Endothelial cell of umbilical vein (primary cell): ENCODE measurements at regions not wholly inside any gene's neighbourhood (a gene's known extent, or its start where the extent isn't known, plus 50 kb on each side); places are given as distances from the start of the nearest gene placed in this dataset.

Experiments used
- BruUV-seq: library from RNA; stranded (reverse); fragments of 400-500 nt; replicated peaks from 2 replicates; lab custom pipeline; 2021; lab: Mats Ljungman, UMichigan
- CTCF ChIA-PET: fragments of 300-600, 350-600 bp; sonication (Branson Sonifier 250); formaldehyde crosslinking; loops from one replicate; lab custom pipeline; 2021; ENCODE audit warnings: antibody characterized with exemption, inconsistent platforms; lab: Charles Lee
- POLR2A ChIA-PET: fragments of 300-600, 350-600 bp; sonication (Branson Sonifier 250); formaldehyde crosslinking; loops from one replicate; lab custom pipeline; 2021; ENCODE audit warnings: antibody characterized with exemption, inconsistent platforms; lab: Charles Lee
- DNase-seq: peaks from one replicate; pipeline ENCODE4 v3.0.0-alpha.2; 2011; ENCODE audit warnings: low read depth, low spot score
- FAIRE-seq: peaks from 2 replicates; lab custom pipeline; 2011; peaks lifted over from hg19 to GRCh38; lab: Jason Lieb, UNC
- H2AFZ ChIP-seq: 2 replicates; pipeline ENCODE4 v1.6.0; 2012; ENCODE audit warnings: low read depth, low read length, control low read depth, inconsistent platforms
- H3K27ac ChIP-seq: 2 replicates; pipeline ENCODE4 v1.5.1; 2011; ENCODE audit warnings: low read depth, mild to moderate bottlenecking, control low read depth, low read length, moderate library complexity; ENCODE audit not compliant: insufficient read depth
- H3K27me3 ChIP-seq, 2 experiments: 2 replicates each; pipeline versions ENCODE4 v1.6.0 to v1.6.1; 2011; ENCODE audit warnings: low read length in 2 of 2, mixed read lengths in 1 of 2; ENCODE audit not compliant: control insufficient read depth in 2 of 2, insufficient read depth in 2 of 2
- H3K36me3 ChIP-seq, 2 experiments: 2 replicates in 1 of 2; 3 replicates in 1 of 2; pipeline ENCODE4 v1.5.1; 2011; ENCODE audit warnings: low read length in 2 of 2, mild to moderate bottlenecking in 1 of 2, moderate library complexity in 1 of 2; ENCODE audit not compliant: control insufficient read depth in 2 of 2, insufficient read depth in 2 of 2; ENCODE audit errors: extremely low read depth in 1 of 2
- H3K4me1 ChIP-seq: 3 replicates; pipeline ENCODE4 v1.5.1; 2011; ENCODE audit warnings: mild to moderate bottlenecking, low read length; ENCODE audit not compliant: control insufficient read depth, insufficient read depth; ENCODE audit errors: extremely low read depth
- H3K4me2 ChIP-seq: 2 replicates; pipeline ENCODE4 v1.6.1; 2011; ENCODE audit warnings: low read length, control low read depth, mixed read lengths; ENCODE audit not compliant: insufficient read depth
- H3K4me3 ChIP-seq, 3 experiments: fragments of 200-600 bp in 1 of 3; sonication (generic), shearing (Covaris generic) in 1 of 3; replicated peaks in 1 of 3; 2 replicates each; pipeline ENCODE4 v1.5.1; 2011 to 2016; ENCODE audit warnings: control low read depth in 3 of 3, low read length in 3 of 3, mild to moderate bottlenecking in 2 of 3, inconsistent platforms in 1 of 3, low read depth in 1 of 3, moderate library complexity in 1 of 3; ENCODE audit not compliant: insufficient read depth in 1 of 3
- H3K79me2 ChIP-seq: 2 replicates; pipeline ENCODE4 v1.6.0; 2012; ENCODE audit warnings: low read length, inconsistent platforms; ENCODE audit not compliant: control insufficient read depth, insufficient read depth
- H3K9ac ChIP-seq: replicated peaks from 2 replicates; pipeline ENCODE3; 2011; ENCODE audit warnings: low read length, control low read depth; ENCODE audit not compliant: insufficient read depth; ENCODE audit errors: extremely low read depth
- H3K9me1 ChIP-seq: replicated peaks from 3 replicates; pipeline ENCODE4 v1.6.0; 2011; ENCODE audit warnings: mild to moderate bottlenecking, low read length; ENCODE audit not compliant: control insufficient read depth, insufficient read depth; ENCODE audit errors: extremely low read depth
- H3K9me3 ChIP-seq: replicated peaks from 2 replicates; pipeline ENCODE4 v1.5.1; 2012; ENCODE audit warnings: low read length, inconsistent platforms; ENCODE audit not compliant: control insufficient read depth, insufficient read depth
- H4K20me1 ChIP-seq: replicated peaks from 2 replicates; pipeline ENCODE3; 2011; ENCODE audit warnings: mild to moderate bottlenecking, low read length; ENCODE audit not compliant: control insufficient read depth, insufficient read depth; ENCODE audit errors: extremely low read depth
- EZH2 ChIP-seq: IDR thresholded peaks from 2 replicates; pipeline ENCODE4 v1.6.1; 2012; ENCODE audit warnings: borderline replicate concordance, low read depth, mild to moderate bottlenecking, moderate library complexity, low read length, inconsistent platforms; ENCODE audit not compliant: severe bottlenecking
- FOS ChIP-seq: IDR thresholded peaks from 2 replicates; pipeline ENCODE4 v1.6.1; 2011; ENCODE audit warnings: mild to moderate bottlenecking, low read length, moderate library complexity, borderline replicate concordance; ENCODE audit not compliant: insufficient read depth
- GATA2 ChIP-seq: IDR thresholded peaks from 2 replicates; pipeline ENCODE4 v1.7.0; 2011; ENCODE audit warnings: low read depth, mild to moderate bottlenecking, moderate library complexity, mixed read lengths, low read length; ENCODE audit not compliant: insufficient read length, insufficient read depth
- JUN ChIP-seq: IDR thresholded peaks from 2 replicates; pipeline ENCODE4 v1.6.1; 2011; ENCODE audit warnings: borderline replicate concordance, low read depth; ENCODE audit not compliant: insufficient read length, insufficient read depth
- MYC ChIP-seq: IDR thresholded peaks from one replicate; pipeline ENCODE4 v1.6.1; 2011; ENCODE audit warnings: mild to moderate bottlenecking, low read depth, low read length
- POLR2A ChIP-seq: IDR thresholded peaks from 2 replicates; pipeline ENCODE4 v1.6.1; 2012; ENCODE audit warnings: low read depth, mild to moderate bottlenecking, control low read depth, low read length
- POLR2AphosphoS5 ChIP-seq: IDR thresholded peaks from 2 replicates; pipeline ENCODE4 v1.6.1; 2012; ENCODE audit warnings: low read depth, mild to moderate bottlenecking, control low read depth, low read length, moderate library complexity; ENCODE audit not compliant: insufficient read depth
- dilution Hi-C: fragments of 300-500 bp; cut with MboI; formaldehyde crosslinking; loops from one replicate; pipeline ENCODE4 v1.15.0; 2019; ENCODE audit warnings: low sequenced_read_pairs; ENCODE audit not compliant: extremely low pct_ligation_motif_present
- intact Hi-C: fragments of 100-400 bp; cut with micrococcal nuclease; formaldehyde crosslinking; loops from one replicate; pipeline ENCODE4 v1.10.0; 2022
- TF ChIP-seq, protein P1 (sequence below): IDR thresholded peaks from 2 replicates; pipeline ENCODE4 v1.6.1; 2011; ENCODE audit not compliant: insufficient read depth, insufficient read length
- TF ChIP-seq, protein P2 (sequence below), 2 donors: IDR thresholded peaks; 1 replicate in 1 of 2; 2 replicates in 1 of 2; pipeline ENCODE4 v1.5.1; 2011; ENCODE audit warnings: low read length in 2 of 2, mild to moderate bottlenecking in 2 of 2, moderate library complexity in 2 of 2, control low read depth in 1 of 2, inconsistent platforms in 1 of 2, low read depth in 1 of 2; ENCODE audit not compliant: insufficient read depth in 1 of 2; ENCODE audit errors: extremely low read depth in 1 of 2

DNA sequence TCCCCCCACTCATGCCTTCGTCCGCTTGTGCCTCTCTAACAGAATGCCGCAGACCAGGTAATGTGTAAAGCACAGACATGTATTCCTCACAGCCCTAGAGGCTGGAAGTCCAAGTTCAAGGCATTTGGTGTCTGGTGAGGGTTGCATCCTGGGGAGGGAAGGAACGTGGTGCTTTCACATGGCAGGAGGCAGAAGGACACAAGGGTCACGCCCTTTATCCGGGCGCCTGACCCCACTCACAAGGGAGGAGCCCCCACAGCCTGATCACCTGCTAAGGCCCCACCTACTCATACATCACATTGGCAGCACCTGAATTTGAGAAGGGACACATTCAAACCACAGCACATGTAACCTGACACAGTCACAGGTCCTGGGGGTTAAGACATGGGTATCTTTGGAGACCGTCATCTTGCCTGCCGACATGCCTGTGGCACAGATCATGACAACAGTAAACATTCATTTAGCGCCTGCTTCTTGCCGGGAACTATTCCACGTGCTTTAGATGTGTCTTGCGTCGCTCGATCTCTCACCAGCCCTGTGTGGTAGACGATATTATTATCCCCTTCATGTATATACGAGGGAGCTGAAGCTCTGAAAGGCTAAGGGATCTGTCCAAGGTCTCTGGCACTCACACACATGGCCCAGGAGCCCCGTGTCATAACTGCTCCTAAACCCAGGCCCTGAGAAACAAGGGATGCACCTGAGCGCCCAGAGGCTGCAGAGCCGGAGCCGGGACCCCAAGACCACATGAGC, 235.6 kb downstream of the NPHP4 start:
- intact Hi-C loops (no loop called here), dilution Hi-C loops (no loop called here)
- H3K27me3 ChIP-seq = no peaks in the 10 kb centered on the region
- no peak overlapping the region for H3K4me2 ChIP-seq
- H4K20me1 ChIP-seq = no peaks in the 10 kb centered on the region
- H3K9me3 ChIP-seq = no peaks in the 10 kb centered on the region
- H3K27ac ChIP-seq = no peak overlapping the region
- ChIA-PET POLR2A (no interaction called here), CTCF (no interaction called here)
- H2AFZ ChIP-seq = no peak overlapping the region
- DNase-seq (no peak), FAIRE-seq (no peak)
- H3K4me1 ChIP-seq = no peaks in the 10 kb centered on the region
- BruUV-seq = no TSS peak
- no peak overlapping the region for H3K9ac ChIP-seq
- H3K4me3 ChIP-seq = no peak overlapping the region
- no peak for TF ChIP-seq POLR2A
- no peak for TF ChIP-seq EZH2
- H3K9me1 ChIP-seq = no peaks in the 10 kb centered on the region
- no peaks in the 10 kb centered on the region for H3K36me3 ChIP-seq
- H3K79me2 ChIP-seq = no peaks in the 10 kb centered on the region

DNA sequence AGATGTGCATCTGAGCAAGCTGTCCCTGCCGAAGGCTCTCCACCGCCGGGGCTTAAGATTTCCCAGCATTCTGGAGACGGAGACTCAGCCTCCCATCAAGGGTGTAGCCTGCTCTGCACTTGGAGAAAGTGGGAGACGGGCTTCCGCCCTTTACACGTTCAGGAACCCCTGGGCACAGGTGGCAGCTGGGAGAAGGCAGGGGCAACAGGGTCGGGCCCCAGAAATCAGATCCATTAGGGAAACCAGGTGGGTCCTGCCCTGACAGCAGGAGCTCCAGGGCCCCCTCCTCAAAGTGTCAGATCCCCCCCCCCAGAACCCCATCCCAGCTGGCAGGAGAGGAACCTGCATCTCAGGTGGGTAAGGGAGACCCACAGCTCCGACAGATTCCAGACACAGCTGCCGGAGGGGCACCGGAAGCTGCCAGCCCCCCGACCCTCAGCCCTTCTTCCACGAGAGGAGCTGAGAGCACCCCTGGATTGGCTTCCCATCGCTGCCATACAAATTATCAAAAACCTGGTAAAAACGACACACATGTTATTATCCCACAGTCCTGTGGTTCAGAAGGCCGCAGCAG, 236.6 kb downstream of the NPHP4 start:
- ChIA-PET CTCF (no interaction called here), POLR2A (no interaction called here)
- Histone ChIP-seq H3K9me3 (no peaks in the 10 kb centered on the region), H3K27me3 (no peaks in the 10 kb centered on the region), H3K79me2 (no peaks in the 10 kb centered on the region), H4K20me1 (no peaks in the 10 kb centered on the region), H3K9me1 (no peaks in the 10 kb centered on the region), H3K36me3 (no peaks in the 10 kb centered on the region), H3K27ac (no peak overlapping the region), H3K4me1 (no peaks in the 10 kb centered on the region), H3K9ac (no peak overlapping the region), H3K4me2 (no peak overlapping the region), H2AFZ (no peak overlapping the region), H3K4me3 (no peak overlapping the region)
- TF ChIP-seq, protein P1, sequence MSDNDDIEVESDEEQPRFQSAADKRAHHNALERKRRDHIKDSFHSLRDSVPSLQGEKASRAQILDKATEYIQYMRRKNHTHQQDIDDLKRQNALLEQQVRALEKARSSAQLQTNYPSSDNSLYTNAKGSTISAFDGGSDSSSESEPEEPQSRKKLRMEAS = no peak
- TF ChIP-seq, protein P2, sequence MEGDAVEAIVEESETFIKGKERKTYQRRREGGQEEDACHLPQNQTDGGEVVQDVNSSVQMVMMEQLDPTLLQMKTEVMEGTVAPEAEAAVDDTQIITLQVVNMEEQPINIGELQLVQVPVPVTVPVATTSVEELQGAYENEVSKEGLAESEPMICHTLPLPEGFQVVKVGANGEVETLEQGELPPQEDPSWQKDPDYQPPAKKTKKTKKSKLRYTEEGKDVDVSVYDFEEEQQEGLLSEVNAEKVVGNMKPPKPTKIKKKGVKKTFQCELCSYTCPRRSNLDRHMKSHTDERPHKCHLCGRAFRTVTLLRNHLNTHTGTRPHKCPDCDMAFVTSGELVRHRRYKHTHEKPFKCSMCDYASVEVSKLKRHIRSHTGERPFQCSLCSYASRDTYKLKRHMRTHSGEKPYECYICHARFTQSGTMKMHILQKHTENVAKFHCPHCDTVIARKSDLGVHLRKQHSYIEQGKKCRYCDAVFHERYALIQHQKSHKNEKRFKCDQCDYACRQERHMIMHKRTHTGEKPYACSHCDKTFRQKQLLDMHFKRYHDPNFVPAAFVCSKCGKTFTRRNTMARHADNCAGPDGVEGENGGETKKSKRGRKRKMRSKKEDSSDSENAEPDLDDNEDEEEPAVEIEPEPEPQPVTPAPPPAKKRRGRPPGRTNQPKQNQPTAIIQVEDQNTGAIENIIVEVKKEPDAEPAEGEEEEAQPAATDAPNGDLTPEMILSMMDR (IDR thresholded peaks at IDR 0.05; ENCODE audit: extremely low read depth in 1 of 2, insufficient read depth in 1 of 2, low read depth in 1 of 2, low read length in 2 of 2) = no peak
- TF ChIP-seq MYC (no peak), JUN (no peak), POLR2AphosphoS5 (no peak), POLR2A (no peak), EZH2 (no peak), GATA2 (no peak), FOS (no peak)
- no peak for FAIRE-seq
- intact Hi-C loops = no loop called here
- dilution Hi-C loops = no loop called here
- BruUV-seq = no TSS peak
- no peak for DNase-seq
